DMS114 treated with DMSO at 0.1 percent for 48 hours (cell line): ENCODE measurements at regions not wholly inside any gene's neighbourhood (a gene's known extent, or its start where the extent isn't known, plus 50 kb on each side); places are given as distances from the start of the nearest gene placed in this dataset.

ENCODE experiments used
- DNase-seq: peaks from one replicate; lab custom pipeline; 2025; ENCODE audit not compliant: unreplicated experiment; lab: John Stamatoyannopoulos, UW

- no peak for DNase-seq
Observed at GRCh38 chr13:53466576-53466975, 438.0 kb downstream of the OLFM4 start.

- DNase-seq: no peak
Observed at GRCh38 chr13:53473397-53473796, 444.8 kb downstream of the OLFM4 start.

GRCh38 chr13:53474878-53475277 is 446.3 kb downstream of the OLFM4 start:
- DNase-seq: no peak

GRCh38 chr13:53490752-53491151 is 462.1 kb downstream of the OLFM4 start:
- DNase-seq: no peak

- DNase-seq: no peak
Observed at GRCh38 chr13:53494406-53494805, 465.8 kb downstream of the OLFM4 start.

- no peak for DNase-seq
Observed at GRCh38 chr13:53499576-53500133, 471.0 kb downstream of the OLFM4 start.

GRCh38 chr13:53501387-53501786 is 472.8 kb downstream of the OLFM4 start:
- no peak for DNase-seq

GRCh38 chr13:53507741-53508140 is 479.1 kb downstream of the OLFM4 start:
- DNase-seq: no peak

- no peak for DNase-seq
Observed at GRCh38 chr13:53512635-53513034, 484.0 kb downstream of the OLFM4 start.

- DNase-seq: no peak
Observed at GRCh38 chr13:53513226-53513625, 484.6 kb downstream of the OLFM4 start.

- no peak for DNase-seq
Observed at GRCh38 chr13:53520132-53520531, 491.5 kb downstream of the OLFM4 start.

GRCh38 chr13:53522034-53522433 is 493.4 kb downstream of the OLFM4 start:
- no peak for DNase-seq

GRCh38 chr13:53537586-53537985 is 509.0 kb downstream of the OLFM4 start:
- no peak for DNase-seq

- no peak for DNase-seq
Observed at GRCh38 chr13:53545340-53545941, 516.8 kb downstream of the OLFM4 start.

- DNase-seq: no peak
Observed at GRCh38 chr13:53560556-53560955, 531.9 kb downstream of the OLFM4 start.

GRCh38 chr13:53562419-53562818 is 533.8 kb downstream of the OLFM4 start:
- no peak for DNase-seq

- DNase-seq: no peak
Observed at GRCh38 chr13:53568491-53568890, 539.9 kb downstream of the OLFM4 start.

- DNase-seq: no peak
Observed at GRCh38 chr13:53569453-53569852, 540.8 kb downstream of the OLFM4 start.

- DNase-seq: no peak
Observed at GRCh38 chr13:53601113-53601512, 572.5 kb downstream of the OLFM4 start.

GRCh38 chr13:53605326-53605725 is 576.7 kb downstream of the OLFM4 start:
- no peak for DNase-seq

- DNase-seq: no peak
Observed at GRCh38 chr13:53612200-53612599, 583.6 kb downstream of the OLFM4 start.

- no peak for DNase-seq
Observed at GRCh38 chr13:53622456-53622855, 593.8 kb downstream of the OLFM4 start.

- no peak for DNase-seq
Observed at GRCh38 chr13:53623146-53623545, 594.5 kb downstream of the OLFM4 start.
